H9 (cell line): ENCODE measurements at regions not wholly inside any gene's neighbourhood (a gene's known extent, or its start where the extent isn't known, plus 50 kb on each side); places are given as distances from the start of the nearest gene placed in this dataset.

Experiments
- DNase-seq: peaks from one replicate; pipeline ENCODE4 v3.0.0-alpha.2; 2017
- H2AFZ ChIP-seq: one replicate; pipeline ENCODE4 v1.6.1; 2013; ENCODE audit warnings: mild to moderate bottlenecking, low read length, control low read depth, moderate library complexity
- H2AK5ac ChIP-seq: 2 replicates; pipeline ENCODE4 v1.6.1; 2013; ENCODE audit warnings: low read length, control low read depth, mixed read lengths; ENCODE audit not compliant: insufficient read length
- H2BK120ac ChIP-seq: one replicate; pipeline ENCODE4 v1.6.1; 2013; ENCODE audit warnings: low read depth, mild to moderate bottlenecking, low read length, control low read depth, inconsistent platforms; ENCODE audit not compliant: poor library complexity, severe bottlenecking
- H2BK12ac ChIP-seq: 2 replicates; pipeline ENCODE4 v1.6.1; 2013; ENCODE audit warnings: low read length, control low read depth, mixed read lengths, low read depth; ENCODE audit not compliant: insufficient read length
- H2BK15ac ChIP-seq: 2 replicates; pipeline ENCODE4 v1.6.1; 2013; ENCODE audit warnings: low read depth, low read length, control low read depth
- H2BK20ac ChIP-seq: one replicate; pipeline ENCODE4 v1.6.1; 2013; ENCODE audit warnings: low read depth, mild to moderate bottlenecking, low read length, control low read depth, inconsistent platforms; ENCODE audit not compliant: poor library complexity, severe bottlenecking
- H2BK5ac ChIP-seq: 2 replicates; pipeline ENCODE4 v1.6.1; 2013; ENCODE audit warnings: low read length, control low read depth, mixed read lengths; ENCODE audit not compliant: insufficient read length
- H3K14ac ChIP-seq: 2 replicates; pipeline ENCODE4 v1.6.1; 2013; ENCODE audit warnings: low read length, control low read depth; ENCODE audit not compliant: insufficient read depth
- H3K18ac ChIP-seq: 2 replicates; pipeline ENCODE4 v1.6.1; 2013; ENCODE audit warnings: low read depth, mild to moderate bottlenecking, mixed read lengths, low read length, control low read depth; ENCODE audit not compliant: insufficient read length
- H3K23ac ChIP-seq: 2 replicates; pipeline ENCODE4 v1.6.1; 2013; ENCODE audit warnings: low read length, control low read depth, mixed read lengths, low read depth; ENCODE audit not compliant: insufficient read length
- H3K23me2 ChIP-seq: 2 replicates; pipeline ENCODE4 v1.6.1; 2013; ENCODE audit warnings: low read depth, mild to moderate bottlenecking, mixed read lengths, low read length, control low read depth; ENCODE audit not compliant: insufficient read length, poor library complexity, severe bottlenecking
- H3K27ac ChIP-seq: 2 replicates; pipeline ENCODE4 v1.5.1; 2013; ENCODE audit warnings: low read length, control low read depth, mixed read lengths, low read depth; ENCODE audit not compliant: insufficient read length
- H3K27me3 ChIP-seq: 2 replicates; pipeline ENCODE4 v1.6.1; 2013; ENCODE audit warnings: low read length, control low read depth, inconsistent platforms; ENCODE audit not compliant: insufficient read depth
- H3K4ac ChIP-seq: 2 replicates; pipeline ENCODE4 v1.6.1; 2013; ENCODE audit warnings: low read depth, mild to moderate bottlenecking, control low read depth, inconsistent platforms, low read length, moderate library complexity
- H3K4me1 ChIP-seq: 2 replicates; pipeline ENCODE4 v1.6.1; 2013; ENCODE audit warnings: low read length, control low read depth, inconsistent platforms; ENCODE audit not compliant: insufficient read depth
- H3K4me2 ChIP-seq: 2 replicates; pipeline ENCODE4 v1.6.1; 2013; ENCODE audit warnings: low read length, control low read depth, mixed read lengths; ENCODE audit not compliant: insufficient read length, insufficient read depth
- H3K56ac ChIP-seq: 2 replicates; pipeline ENCODE4 v1.6.1; 2013; ENCODE audit warnings: low read depth, mild to moderate bottlenecking, mixed read lengths, low read length, control low read depth; ENCODE audit not compliant: insufficient read length
- H3K79me1 ChIP-seq: 2 replicates; pipeline ENCODE4 v1.6.1; 2013; ENCODE audit warnings: low read depth, mild to moderate bottlenecking, moderate library complexity, low read length, control low read depth, inconsistent platforms; ENCODE audit not compliant: insufficient read depth, poor library complexity, severe bottlenecking
- H3K79me2 ChIP-seq: 2 replicates; pipeline ENCODE4 v1.6.1; 2013; ENCODE audit warnings: low read length, control low read depth, inconsistent platforms; ENCODE audit not compliant: insufficient read depth
- H3K9ac ChIP-seq: 2 replicates; pipeline ENCODE4 v1.6.1; 2013; ENCODE audit warnings: low read length, control low read depth, mixed read lengths; ENCODE audit not compliant: insufficient read length; ENCODE audit errors: extremely low read depth
- H3K9me3 ChIP-seq: one replicate; pipeline ENCODE4 v1.6.1; 2013; ENCODE audit warnings: low read depth, low read length, inconsistent platforms; ENCODE audit not compliant: control insufficient read depth
- H3T11ph ChIP-seq: one replicate; pipeline ENCODE4 v1.6.1; 2013; ENCODE audit warnings: mild to moderate bottlenecking, low read length, control low read depth, inconsistent platforms
- H4K20me1 ChIP-seq: one replicate; pipeline ENCODE4 v1.6.1; 2013; ENCODE audit not compliant: control insufficient read depth, insufficient read length, insufficient read depth
- H4K5ac ChIP-seq: 2 replicates; pipeline ENCODE4 v1.6.1; 2013; ENCODE audit warnings: low read depth, mild to moderate bottlenecking, mixed read lengths, low read length, control low read depth; ENCODE audit not compliant: insufficient read length
- H4K8ac ChIP-seq: replicated peaks from 2 replicates; pipeline ENCODE4 v1.6.1; 2013; ENCODE audit warnings: low read length, control low read depth, mixed read lengths, low read depth; ENCODE audit not compliant: insufficient read length
- H4K91ac ChIP-seq: 2 replicates; pipeline ENCODE4 v1.6.1; 2013; ENCODE audit warnings: low read depth, mild to moderate bottlenecking, moderate library complexity, mixed read lengths, low read length, control low read depth; ENCODE audit not compliant: insufficient read length
- H3K27ac Mint-ChIP-seq, 3 experiments: 2 replicates in 2 of 3; 3 replicates in 1 of 3; pipeline ENCODE4 v1.8.0; 2020 to 2021; ENCODE audit warnings: mixed read lengths in 3 of 3, mild to moderate bottlenecking in 1 of 3, moderate library complexity in 1 of 3
- H3K27me3 Mint-ChIP-seq: 2 replicates; pipeline ENCODE4 v1.8.0; 2021; ENCODE audit warnings: low read depth, mild to moderate bottlenecking, moderate library complexity, mixed read lengths
- H3K36me3 Mint-ChIP-seq, 3 experiments: 2 replicates in 2 of 3; 3 replicates in 1 of 3; pipeline ENCODE4 v1.8.0; 2020 to 2021; ENCODE audit warnings: low read depth in 3 of 3, mixed read lengths in 3 of 3; ENCODE audit not compliant: insufficient read depth in 1 of 3
- H3K4me1 Mint-ChIP-seq, 2 experiments: 2 replicates each; pipeline ENCODE4 v1.8.0; 2020; ENCODE audit warnings: mixed read lengths in 2 of 2
- H3K4me3 Mint-ChIP-seq, 2 experiments: 2 replicates in 1 of 2; 3 replicates in 1 of 2; pipeline ENCODE4 v1.8.0; 2020 to 2021; ENCODE audit warnings: mild to moderate bottlenecking in 2 of 2, mixed read lengths in 2 of 2, moderate library complexity in 1 of 2
- H3K9me3 Mint-ChIP-seq, 2 experiments: 2 replicates in 1 of 2; 3 replicates in 1 of 2; pipeline ENCODE4 v1.8.0; 2020; ENCODE audit warnings: mild to moderate bottlenecking in 2 of 2, mixed read lengths in 2 of 2, moderate library complexity in 1 of 2
- WGBS: extraction: QIAGEN DNeasy Blood & Tissue Kit; methylation state at CpG from one replicate; pipeline ENCODE4 v1.1.7; 2013; ENCODE audit warnings: missing lambda C conversion rate, low lambda C conversion rate, mixed read lengths; ENCODE audit not compliant: insufficient read length; ENCODE audit errors: extremely low coverage; 5-methylcytosine and 5-hydroxymethylcytosine counted together
- TF ChIP-seq, protein P1 (sequence below): fragments of 200-600 bp; sonication (generic); conservative IDR thresholded peaks from 3 replicates; pipeline ENCODE4 v1.8.0; 2021; ENCODE audit warnings: antibody characterized with exemption, mild to moderate bottlenecking

DNA sequence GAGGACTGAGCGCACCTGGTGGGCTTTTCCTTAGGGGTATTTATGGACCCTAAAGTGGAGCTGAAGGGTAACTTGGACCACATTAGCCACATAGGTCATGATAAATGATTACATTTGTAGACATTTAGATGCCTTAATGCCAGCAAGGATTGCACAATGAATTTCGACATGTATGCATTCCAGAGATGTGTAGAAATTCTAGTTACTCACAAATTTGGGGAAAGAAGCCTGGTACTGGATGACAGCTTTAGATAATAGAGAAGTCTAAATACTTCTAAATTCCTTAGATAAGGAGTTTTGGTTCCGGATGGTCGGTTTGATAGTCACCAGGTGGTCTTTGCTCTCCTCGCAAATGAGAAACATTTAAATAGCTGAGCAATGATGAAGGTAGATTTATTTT is 609.5 kb upstream of the PRKX start:
- no peak overlapping the region for H3K23ac ChIP-seq
- peaks cover 3 to 5% of the 10 kb centered on the region in 2 experiments for H3K9me3 Mint-ChIP-seq
- H3K4ac ChIP-seq = no peak overlapping the region
- no CpG with 5 or more reads among the region's 5 CpGs for WGBS
- H4K8ac ChIP-seq = no peak overlapping the region
- H3K9me3 ChIP-seq = no peaks in the 10 kb centered on the region
- no peak overlapping the region for H3K14ac ChIP-seq
- TF ChIP-seq, protein P1, sequence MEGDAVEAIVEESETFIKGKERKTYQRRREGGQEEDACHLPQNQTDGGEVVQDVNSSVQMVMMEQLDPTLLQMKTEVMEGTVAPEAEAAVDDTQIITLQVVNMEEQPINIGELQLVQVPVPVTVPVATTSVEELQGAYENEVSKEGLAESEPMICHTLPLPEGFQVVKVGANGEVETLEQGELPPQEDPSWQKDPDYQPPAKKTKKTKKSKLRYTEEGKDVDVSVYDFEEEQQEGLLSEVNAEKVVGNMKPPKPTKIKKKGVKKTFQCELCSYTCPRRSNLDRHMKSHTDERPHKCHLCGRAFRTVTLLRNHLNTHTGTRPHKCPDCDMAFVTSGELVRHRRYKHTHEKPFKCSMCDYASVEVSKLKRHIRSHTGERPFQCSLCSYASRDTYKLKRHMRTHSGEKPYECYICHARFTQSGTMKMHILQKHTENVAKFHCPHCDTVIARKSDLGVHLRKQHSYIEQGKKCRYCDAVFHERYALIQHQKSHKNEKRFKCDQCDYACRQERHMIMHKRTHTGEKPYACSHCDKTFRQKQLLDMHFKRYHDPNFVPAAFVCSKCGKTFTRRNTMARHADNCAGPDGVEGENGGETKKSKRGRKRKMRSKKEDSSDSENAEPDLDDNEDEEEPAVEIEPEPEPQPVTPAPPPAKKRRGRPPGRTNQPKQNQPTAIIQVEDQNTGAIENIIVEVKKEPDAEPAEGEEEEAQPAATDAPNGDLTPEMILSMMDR = no peak
- no peaks in the 10 kb centered on the region for H3K79me2 ChIP-seq
- no peak overlapping the region for H2AFZ ChIP-seq
- H4K5ac ChIP-seq = no peak overlapping the region
- no peak overlapping the region for H3K27ac ChIP-seq
- peaks cover 6% of the 10 kb centered on the region for H3K4me1 ChIP-seq
- DNase-seq = no peak
- no peak overlapping the region for H2BK5ac ChIP-seq
- H3K23me2 ChIP-seq = no peaks in the 10 kb centered on the region
- H2BK20ac ChIP-seq = no peak overlapping the region
- no peak overlapping the region for H2BK12ac ChIP-seq
- no peak overlapping the region for H2BK120ac ChIP-seq
- no peaks in the 10 kb centered on the region for H3K27me3 ChIP-seq
- no peaks in the 10 kb centered on the region for H3K79me1 ChIP-seq
- no peak overlapping the region for H3T11ph ChIP-seq
- peaks cover 20 to 21% of the 10 kb centered on the region in 2 experiments for H3K4me1 Mint-ChIP-seq
- no peak overlapping the region for H3K27ac Mint-ChIP-seq
- no peaks in the 10 kb centered on the region for H4K20me1 ChIP-seq
- H3K9ac ChIP-seq = no peak overlapping the region
- H3K36me3 Mint-ChIP-seq = peaks cover 0 to 13% (median 3%) of the 10 kb centered on the region in 3 experiments; a peak in 4 of 7 replicates
- no peaks in the 10 kb centered on the region for H3K27me3 Mint-ChIP-seq
- no peak overlapping the region for H3K4me3 Mint-ChIP-seq
- H3K4me2 ChIP-seq = no peak overlapping the region
- no peak overlapping the region for H3K18ac ChIP-seq
- no peak overlapping the region for H2AK5ac ChIP-seq
- no peak overlapping the region for H3K56ac ChIP-seq
- no peak overlapping the region for H4K91ac ChIP-seq
- H2BK15ac ChIP-seq = no peak overlapping the region
